Kidney (tissue), 13 donors: ENCODE measurements at regions not wholly inside any gene's neighbourhood (a gene's known extent, or its start where the extent isn't known, plus 50 kb on each side); places are given as distances from the start of the nearest gene placed in this dataset.

Experiments
- DNase-seq, 5 donors: peaks; one replicate each; pipeline ENCODE4 v3.0.0-alpha.2; 2013 to 2020
- FAIRE-seq: peaks from 2 replicates; lab custom pipeline; 2012; peaks lifted over from hg19 to GRCh38; lab: Jason Lieb, UNC
- H3K27ac ChIP-seq, 2 donors: one replicate each; pipeline ENCODE4 v1.7.0; 2013; ENCODE audit warnings: low read depth in 2 of 2, low read length in 2 of 2, inconsistent platforms in 1 of 2
- H3K27me3 ChIP-seq: one replicate; pipeline ENCODE4 v1.7.1; 2013; ENCODE audit warnings: low read length, inconsistent platforms; ENCODE audit not compliant: control insufficient read depth, insufficient read depth
- H3K36me3 ChIP-seq, 3 donors: one replicate each; pipeline versions ENCODE4 v1.7.0 to v1.7.1; 2013; ENCODE audit warnings: low read length in 3 of 3, control low read depth in 1 of 3, inconsistent platforms in 1 of 3; ENCODE audit not compliant: insufficient read depth in 3 of 3, control insufficient read depth in 2 of 3
- H3K4me1 ChIP-seq, 3 donors: one replicate each; pipeline versions ENCODE4 v1.7.0 to v1.7.1; 2013; ENCODE audit warnings: low read length in 3 of 3, inconsistent platforms in 1 of 3, low read depth in 1 of 3; ENCODE audit not compliant: control insufficient read depth in 2 of 3, insufficient read depth in 2 of 3
- H3K4me3 ChIP-seq, 3 donors: one replicate each; pipeline versions ENCODE4 v1.7.0 to v1.8.1; 2013; ENCODE audit warnings: low read length in 3 of 3, control low read depth in 1 of 3, inconsistent platforms in 1 of 3
- H3K9ac ChIP-seq, 3 donors: one replicate each; pipeline versions ENCODE4 v1.7.0 to v1.7.1; 2013; ENCODE audit warnings: low read length in 3 of 3, control low read depth in 1 of 3, inconsistent platforms in 1 of 3
- H3K9me3 ChIP-seq, 3 donors: one replicate each; pipeline versions ENCODE4 v1.7.0 to v1.7.1; 2013; ENCODE audit warnings: low read length in 3 of 3, control low read depth in 1 of 3, inconsistent platforms in 1 of 3; ENCODE audit not compliant: control insufficient read depth in 2 of 3, insufficient read depth in 1 of 3
- CTCF ChIP-seq: IDR thresholded peaks from 3 replicates; pipeline ENCODE4 v1.5.1; 2012; ENCODE audit warnings: mild to moderate bottlenecking, moderate library complexity, borderline replicate concordance; ENCODE audit not compliant: insufficient read depth; ENCODE audit errors: extremely low read depth
- intact Hi-C: fragments of 100-400 bp; cut with DNase I; formaldehyde crosslinking; loops from one replicate; pipeline ENCODE4 v1.11.1; 2022
- donor health status: control.
- donor health status: control.
- donor health status: control.
- donor health status: control.
- donor health status: control.
- donor health status: DM: yes; HTN: yes; CAD: no.
- donor health status: Normal renal cell carcinoma (clear cell type).

- Histone ChIP-seq H3K27ac (no peak overlapping the region), H3K4me1 (no peaks in the 10 kb centered on the region), H3K9ac (no peak overlapping the region), H3K27me3 (no peaks in the 10 kb centered on the region), H3K4me3 (no peak overlapping the region), H3K9me3 (no peaks in the 10 kb centered on the region), H3K36me3 (no peaks in the 10 kb centered on the region)
- DNase-seq (no peak), FAIRE-seq (no peak)
- intact Hi-C loops, result no loop called here
- no peak for TF ChIP-seq CTCF
These were observed 62.2 kb upstream of the TES start for GRCh38 chr7:116148108-116148507.

GRCh38 chr7:116148626-116149025, 61.7 kb upstream of the TES start:
- Histone ChIP-seq H3K9me3 (no peaks in the 10 kb centered on the region), H3K27ac (no peak overlapping the region), H3K9ac (no peak overlapping the region), H3K27me3 (no peaks in the 10 kb centered on the region), H3K4me3 (no peak overlapping the region), H3K36me3 (no peaks in the 10 kb centered on the region), H3K4me1 (no peaks in the 10 kb centered on the region)
- no peak for FAIRE-seq
- intact Hi-C loops, result no loop called here
- DNase-seq, result no peak
- no peak for TF ChIP-seq CTCF

- no peaks in the 10 kb centered on the region for H3K4me1 ChIP-seq
- H3K36me3 ChIP-seq, result no peaks in the 10 kb centered on the region
- intact Hi-C loops, result no loop called here
- DNase-seq (no peak), FAIRE-seq (no peak)
- no peak overlapping the region for H3K9ac ChIP-seq
- no peaks in the 10 kb centered on the region for H3K9me3 ChIP-seq
- H3K27ac ChIP-seq, result no peak overlapping the region
- H3K4me3 ChIP-seq, result no peak overlapping the region
- no peaks in the 10 kb centered on the region for H3K27me3 ChIP-seq
- no peak for TF ChIP-seq CTCF
These were observed 59.8 kb upstream of the TES start for GRCh38 chr7:116150588-116150987.

- H3K9me3 ChIP-seq, result no peaks in the 10 kb centered on the region
- no peak overlapping the region for H3K27ac ChIP-seq
- intact Hi-C loops, result no loop called here
- FAIRE-seq (no peak), DNase-seq (no peak)
- H3K9ac ChIP-seq, result no peak overlapping the region
- TF ChIP-seq CTCF, result no peak
- H3K36me3 ChIP-seq, result no peaks in the 10 kb centered on the region
- H3K4me3 ChIP-seq, result no peak overlapping the region
- H3K4me1 ChIP-seq, result no peaks in the 10 kb centered on the region
- no peaks in the 10 kb centered on the region for H3K27me3 ChIP-seq
These were observed 58.1 kb upstream of the TES start for GRCh38 chr7:116152276-116152675.
